PFSK-1 (cell line): ENCODE measurements at regions not wholly inside any gene's neighbourhood (a gene's known extent, or its start where the extent isn't known, plus 50 kb on each side); places are given as distances from the start of the nearest gene placed in this dataset.

Source experiments
- POLR2AphosphoS5 ChIP-seq: IDR thresholded peaks from 2 replicates; pipeline ENCODE4 v1.6.1; 2012; ENCODE audit warnings: low read depth, mild to moderate bottlenecking, control low read depth, low read length, moderate library complexity
- TAF1 ChIP-seq: IDR thresholded peaks from 2 replicates; pipeline ENCODE4 v1.6.1; 2012; ENCODE audit warnings: low read length, control low read depth, borderline replicate concordance; ENCODE audit not compliant: insufficient read depth

DNA sequence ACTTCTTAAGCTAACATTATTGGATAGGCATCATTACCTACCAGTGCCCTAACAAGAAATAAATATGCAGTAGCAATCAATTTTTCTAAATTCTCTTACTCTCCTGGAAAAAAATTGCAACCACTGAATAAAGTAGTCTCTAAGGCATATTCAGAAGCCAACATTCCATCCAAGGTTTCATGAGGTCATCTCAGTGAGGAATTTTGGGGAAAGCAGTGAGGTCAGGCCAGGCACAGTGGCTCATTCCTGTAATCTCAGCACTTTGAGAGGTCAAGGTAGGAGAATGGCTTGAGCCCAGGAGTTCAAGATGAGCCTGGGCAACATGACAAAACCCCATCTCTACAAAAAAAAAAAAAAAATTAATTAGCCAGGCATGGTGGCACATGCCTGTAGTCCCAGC is 75.9 kb upstream of the GHITM start:
- no peak for TF ChIP-seq POLR2AphosphoS5
- TF ChIP-seq TAF1, result no peak
